AG04450 (cell line): ENCODE measurements at regions not wholly inside any gene's neighbourhood (a gene's known extent, or its start where the extent isn't known, plus 50 kb on each side); places are given as distances from the start of the nearest gene placed in this dataset.

ENCODE experiments used
- CTCF ChIA-PET: fragments of 300-600, 350-600 bp; formaldehyde crosslinking; extraction: SDS; loops from one replicate; lab custom pipeline; 2022; ENCODE audit warnings: antibody characterized with exemption, inconsistent platforms; lab: Charles Lee
- POLR2A ChIA-PET: fragments of 350-600 bp; formaldehyde crosslinking; extraction: SDS; loops from one replicate; lab custom pipeline; 2021; ENCODE audit warnings: antibody characterized with exemption, inconsistent platforms; lab: Yijun Ruan, JAX
- DNase-seq: peaks from one replicate; pipeline ENCODE4 v3.0.0-alpha.2; 2011; ENCODE audit warnings: low read depth, low spot score
- H3K27ac ChIP-seq: one replicate; pipeline ENCODE4 v1.5.1; 2012; ENCODE audit warnings: low read depth, low read length, control low read depth
- H3K27me3 ChIP-seq: one replicate; pipeline ENCODE4 v1.6.0; 2012; ENCODE audit warnings: low read length; ENCODE audit not compliant: control insufficient read depth, insufficient read depth
- H3K4me3 ChIP-seq: 2 replicates; pipeline ENCODE4 v1.5.1; 2011; ENCODE audit warnings: mild to moderate bottlenecking, low read depth, low read length, control low read depth
- H3K9me3 ChIP-seq: 2 replicates; pipeline ENCODE4 v1.5.1; 2012; ENCODE audit warnings: low read length; ENCODE audit not compliant: control insufficient read depth, insufficient read depth
- TF ChIP-seq, protein P1 (sequence below): IDR thresholded peaks from 2 replicates; pipeline ENCODE4 v1.5.1; 2011; ENCODE audit warnings: low read depth, low read length, control low read depth, inconsistent platforms

DNA sequence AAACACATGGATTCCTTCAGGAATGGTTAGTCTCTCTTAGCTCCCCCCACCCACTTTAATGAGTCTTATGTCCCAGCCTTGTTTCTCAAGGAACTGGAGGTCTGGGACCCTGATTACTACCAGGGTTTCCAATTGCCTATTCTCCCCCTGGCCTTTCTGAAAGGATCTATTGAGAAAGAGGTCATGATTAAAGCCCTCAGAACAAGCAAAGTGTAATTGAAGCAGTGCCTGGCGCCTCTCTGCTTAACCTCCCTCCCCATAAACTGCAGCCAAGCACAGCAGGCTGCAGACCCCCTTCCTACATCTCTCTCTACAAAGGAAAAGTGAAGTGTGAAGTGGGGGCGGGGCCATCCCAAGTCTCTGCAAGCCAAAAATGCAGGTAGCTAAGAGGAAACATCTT lies 159.7 kb upstream of the CDH11 start:
- DNase-seq: no peak
- H3K27ac ChIP-seq: no peak overlapping the region
- H3K4me3 ChIP-seq: no peak overlapping the region
- no peaks in the 10 kb centered on the region for H3K9me3 ChIP-seq
- no peaks in the 10 kb centered on the region for H3K27me3 ChIP-seq
- CTCF ChIA-PET: no interaction called here
- POLR2A ChIA-PET: no interaction called here
- TF ChIP-seq, protein P1, sequence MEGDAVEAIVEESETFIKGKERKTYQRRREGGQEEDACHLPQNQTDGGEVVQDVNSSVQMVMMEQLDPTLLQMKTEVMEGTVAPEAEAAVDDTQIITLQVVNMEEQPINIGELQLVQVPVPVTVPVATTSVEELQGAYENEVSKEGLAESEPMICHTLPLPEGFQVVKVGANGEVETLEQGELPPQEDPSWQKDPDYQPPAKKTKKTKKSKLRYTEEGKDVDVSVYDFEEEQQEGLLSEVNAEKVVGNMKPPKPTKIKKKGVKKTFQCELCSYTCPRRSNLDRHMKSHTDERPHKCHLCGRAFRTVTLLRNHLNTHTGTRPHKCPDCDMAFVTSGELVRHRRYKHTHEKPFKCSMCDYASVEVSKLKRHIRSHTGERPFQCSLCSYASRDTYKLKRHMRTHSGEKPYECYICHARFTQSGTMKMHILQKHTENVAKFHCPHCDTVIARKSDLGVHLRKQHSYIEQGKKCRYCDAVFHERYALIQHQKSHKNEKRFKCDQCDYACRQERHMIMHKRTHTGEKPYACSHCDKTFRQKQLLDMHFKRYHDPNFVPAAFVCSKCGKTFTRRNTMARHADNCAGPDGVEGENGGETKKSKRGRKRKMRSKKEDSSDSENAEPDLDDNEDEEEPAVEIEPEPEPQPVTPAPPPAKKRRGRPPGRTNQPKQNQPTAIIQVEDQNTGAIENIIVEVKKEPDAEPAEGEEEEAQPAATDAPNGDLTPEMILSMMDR: no peak

DNA sequence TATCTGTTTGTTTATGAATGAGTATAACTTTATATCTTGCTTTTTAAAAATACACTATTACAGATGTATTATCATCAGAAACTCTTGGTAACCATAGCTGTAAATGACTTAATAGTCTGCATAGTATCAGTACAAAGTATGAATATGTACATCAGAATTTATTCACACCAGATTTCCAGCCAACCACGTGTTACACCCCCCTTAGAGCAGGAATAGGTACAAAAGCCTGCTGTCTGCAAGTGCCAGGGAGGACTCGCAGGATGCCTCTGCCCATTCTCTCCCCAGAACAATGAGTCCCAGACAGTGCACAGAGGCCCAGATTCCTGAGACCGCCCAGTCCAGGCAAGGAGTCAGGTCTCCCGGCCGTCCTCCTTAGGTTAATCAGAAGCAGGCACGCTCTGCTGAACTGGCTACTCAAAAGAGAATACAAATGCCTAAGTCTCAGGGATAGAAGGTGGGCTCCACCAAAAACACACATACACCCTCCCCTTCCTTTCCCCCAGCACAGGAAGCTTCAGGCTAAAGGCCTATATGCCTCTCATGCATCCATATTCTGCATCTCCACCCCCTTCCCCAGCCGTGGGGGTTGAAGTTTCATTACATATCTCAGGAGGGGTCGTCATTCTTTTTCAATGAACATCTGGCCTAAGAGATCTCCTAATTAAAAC lies 159.1 kb upstream of the CDH11 start:
- Histone ChIP-seq H3K27ac (no peak overlapping the region), H3K9me3 (no peaks in the 10 kb centered on the region), H3K4me3 (no peak overlapping the region), H3K27me3 (no peaks in the 10 kb centered on the region)
- TF ChIP-seq, protein P1: no peak
- DNase-seq: no peak
- ChIA-PET CTCF (no interaction called here), POLR2A (no interaction called here)

DNA sequence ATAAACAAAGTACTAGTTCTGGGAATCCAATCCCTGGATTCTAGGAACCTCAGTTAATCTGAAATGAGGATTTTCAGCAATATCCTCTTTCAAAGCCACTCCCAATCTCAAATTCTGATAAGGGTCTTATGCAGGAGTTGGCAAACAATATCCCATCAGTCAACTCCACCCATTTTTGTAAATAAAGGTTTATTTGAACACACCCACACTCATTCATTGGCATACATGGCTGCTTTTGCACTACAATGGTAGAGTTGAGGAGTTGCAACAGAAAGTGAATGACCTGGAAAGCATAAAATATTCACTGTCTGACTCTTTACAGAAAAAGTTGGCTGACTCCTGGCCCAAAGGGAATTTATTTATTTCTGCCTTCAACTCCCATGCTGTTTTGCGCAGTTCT lies 157.7 kb upstream of the CDH11 start:
- no peak overlapping the region for H3K4me3 ChIP-seq
- TF ChIP-seq, protein P1: no peak
- H3K27ac ChIP-seq: no peak overlapping the region
- H3K27me3 ChIP-seq: no peaks in the 10 kb centered on the region
- DNase-seq: no peak
- no peaks in the 10 kb centered on the region for H3K9me3 ChIP-seq
- ChIA-PET POLR2A (no interaction called here), CTCF (no interaction called here)

DNA sequence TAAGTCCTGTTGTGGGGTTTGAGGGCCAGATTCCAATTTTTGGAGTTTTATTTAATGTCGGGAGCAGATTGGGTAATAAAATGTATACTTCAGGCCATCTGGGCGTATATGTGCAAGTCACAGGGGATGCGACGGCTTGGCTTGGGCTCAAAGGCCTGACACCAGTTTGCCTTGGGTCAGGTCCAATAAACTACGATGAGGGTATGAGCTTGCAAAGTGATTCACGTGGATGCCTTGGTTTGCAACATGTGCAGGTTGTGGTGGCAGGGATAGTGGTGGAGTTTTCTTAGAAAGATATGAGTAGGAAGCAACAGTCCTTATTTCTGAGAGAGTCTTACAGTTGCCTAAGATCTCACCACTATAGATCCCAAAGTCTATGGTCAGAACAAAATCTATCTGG lies 157.0 kb upstream of the CDH11 start:
- TF ChIP-seq, protein P1: no peak
- H3K9me3 ChIP-seq: no peaks in the 10 kb centered on the region
- no peak for DNase-seq
- no peak overlapping the region for H3K4me3 ChIP-seq
- ChIA-PET CTCF (no interaction called here), POLR2A (no interaction called here)
- no peak overlapping the region for H3K27ac ChIP-seq
- no peaks in the 10 kb centered on the region for H3K27me3 ChIP-seq

DNA sequence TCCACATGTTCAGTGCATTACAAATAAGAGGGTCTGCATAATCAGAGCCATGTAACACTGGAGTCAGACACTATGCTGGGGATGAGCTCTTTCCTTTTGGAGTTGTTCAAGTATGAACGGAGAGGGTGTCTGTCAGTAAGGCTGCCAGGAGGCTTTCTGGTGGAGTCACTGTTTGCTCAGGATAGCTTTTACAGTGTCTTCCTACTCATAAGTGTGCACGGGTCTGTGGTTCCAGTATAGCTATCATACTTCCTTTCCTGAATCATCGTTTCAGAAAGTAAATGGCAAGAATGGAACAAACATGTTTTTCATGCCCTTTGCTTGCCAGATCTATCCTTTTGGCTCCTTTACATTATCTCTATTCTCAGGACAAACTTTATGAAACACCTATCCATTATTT lies 152.7 kb upstream of the CDH11 start:
- Histone ChIP-seq H3K27ac (no peak overlapping the region), H3K4me3 (no peak overlapping the region), H3K27me3 (no peaks in the 10 kb centered on the region), H3K9me3 (no peaks in the 10 kb centered on the region)
- ChIA-PET POLR2A (no interaction called here), CTCF (no interaction called here)
- no peak for DNase-seq
- TF ChIP-seq, protein P1: no peak
